DMS 273 (cell line): ENCODE measurements at regions not wholly inside any gene's neighbourhood (a gene's known extent, or its start where the extent isn't known, plus 50 kb on each side); places are given as distances from the start of the nearest gene placed in this dataset.
"Not testable (repeated sequence)": the region's sequence is repeated elsewhere in the genome, so short reads cannot be mapped to it uniquely, and the experiment has no call there.

Experiments used
- DNase-seq: peaks from one replicate; lab custom pipeline; 2025; ENCODE audit not compliant: unreplicated experiment; lab: John Stamatoyannopoulos, UW

DNA sequence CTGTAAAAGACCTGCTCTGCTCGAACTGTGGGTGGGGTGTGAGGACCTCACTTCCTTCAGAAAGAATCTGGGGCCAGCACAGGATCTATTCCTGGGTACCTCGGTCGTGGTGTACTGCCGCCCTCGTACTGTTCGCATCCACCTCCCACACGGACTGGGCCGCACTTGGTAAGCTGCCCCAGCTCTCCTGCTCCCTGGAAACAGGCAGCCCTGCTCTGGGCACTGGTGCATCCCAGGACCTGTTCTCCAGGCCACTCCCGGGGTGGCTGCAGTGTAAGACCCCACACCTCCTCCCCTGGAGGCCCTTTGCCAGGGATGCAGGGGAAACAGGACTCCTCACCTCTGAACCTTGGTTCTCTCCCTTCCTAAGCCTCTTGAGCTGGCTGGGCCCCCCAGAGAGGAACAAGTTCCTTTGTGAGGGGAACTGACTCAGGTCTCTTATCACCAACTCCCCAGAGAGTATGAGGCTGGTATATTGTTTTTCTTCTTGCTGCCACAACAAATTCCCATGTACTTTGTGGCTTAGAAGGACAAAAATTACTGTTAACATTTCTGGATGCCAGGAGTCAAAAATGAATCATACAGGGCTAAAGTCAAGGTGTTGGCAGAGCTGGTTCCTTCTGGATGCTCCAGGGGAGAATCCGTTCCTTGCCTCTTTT is 276.5 kb downstream of the NUAK1 start:
- no peak for DNase-seq

DNA sequence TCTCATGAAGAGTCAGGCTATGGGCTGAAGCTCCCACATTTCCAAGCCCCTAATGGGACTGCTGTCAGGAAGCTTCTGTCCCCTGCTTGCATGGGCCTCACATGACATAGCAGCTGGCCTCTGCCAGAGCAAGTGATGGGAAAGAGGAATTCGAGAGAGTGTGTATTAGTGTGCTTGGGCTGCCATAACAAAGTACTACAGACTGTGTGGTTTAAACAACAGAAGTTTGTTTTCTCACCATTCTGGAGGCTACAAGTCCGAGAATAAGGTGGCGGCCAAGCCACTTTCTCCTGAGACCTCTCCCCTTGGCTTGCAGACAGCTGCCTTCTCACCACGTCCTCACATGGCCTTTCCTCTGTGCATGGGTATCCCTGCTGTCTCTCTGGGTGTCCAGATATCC is 274.4 kb downstream of the NUAK1 start:
- DNase-seq, result no peak

DNA sequence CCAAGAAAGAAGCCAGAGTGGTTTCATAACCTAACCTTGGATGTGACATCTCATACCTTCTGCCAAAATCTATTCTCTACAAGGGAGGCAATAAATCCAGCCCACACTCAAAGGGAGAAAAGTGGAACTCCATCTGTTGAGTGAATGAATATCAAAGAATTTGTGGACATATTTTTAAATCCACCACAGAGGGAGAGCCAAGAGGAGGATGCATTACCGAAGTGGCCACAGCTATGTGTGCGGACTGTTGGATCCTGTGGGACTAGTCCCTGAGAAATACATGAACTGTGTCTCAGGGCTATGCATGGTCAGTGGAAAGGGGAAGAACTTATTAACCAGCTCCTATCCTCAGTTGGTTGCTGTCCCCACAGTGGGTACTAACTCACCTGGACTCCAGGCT is 273.9 kb downstream of the NUAK1 start:
- DNase-seq, result no peak

DNA sequence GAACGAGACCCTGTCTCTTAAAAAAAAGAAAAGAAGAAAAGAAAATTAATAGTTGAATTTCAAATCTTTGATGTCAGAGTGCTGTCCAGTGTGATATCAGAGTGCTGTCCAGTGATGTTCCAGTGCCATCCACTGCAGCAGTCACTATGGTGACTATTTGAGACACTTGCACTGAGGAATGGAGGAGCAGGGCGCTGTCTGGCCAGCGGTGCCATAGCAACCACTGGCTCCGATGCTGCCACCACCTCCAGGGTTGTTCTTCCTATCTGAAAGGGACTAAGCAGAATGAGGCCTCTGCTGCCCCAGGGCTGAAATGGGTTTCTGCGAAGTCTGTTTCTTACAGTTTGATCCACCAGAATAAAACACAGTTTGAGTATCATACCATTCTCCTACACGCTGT is 272.9 kb downstream of the NUAK1 start:
- DNase-seq, result no peak

DNA sequence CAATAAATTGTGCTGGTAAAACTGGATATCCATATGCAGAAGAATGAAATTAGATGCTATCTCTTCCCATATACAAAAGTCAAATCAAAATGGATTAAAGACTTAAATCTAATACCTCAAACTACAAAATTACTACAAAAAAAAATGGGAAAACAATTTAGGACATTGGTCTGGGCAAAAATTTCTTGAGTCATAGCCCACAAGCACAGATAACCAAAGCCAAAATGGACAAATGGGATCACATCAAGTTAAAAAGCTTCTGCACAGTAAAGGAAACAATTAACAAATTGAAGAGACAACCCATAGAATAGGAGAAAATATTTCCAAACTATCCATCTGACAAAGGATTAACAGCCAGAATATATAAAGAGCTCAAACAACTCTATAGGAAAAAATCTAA is 264.6 kb downstream of the NUAK1 start:
- no peak for DNase-seq

DNA sequence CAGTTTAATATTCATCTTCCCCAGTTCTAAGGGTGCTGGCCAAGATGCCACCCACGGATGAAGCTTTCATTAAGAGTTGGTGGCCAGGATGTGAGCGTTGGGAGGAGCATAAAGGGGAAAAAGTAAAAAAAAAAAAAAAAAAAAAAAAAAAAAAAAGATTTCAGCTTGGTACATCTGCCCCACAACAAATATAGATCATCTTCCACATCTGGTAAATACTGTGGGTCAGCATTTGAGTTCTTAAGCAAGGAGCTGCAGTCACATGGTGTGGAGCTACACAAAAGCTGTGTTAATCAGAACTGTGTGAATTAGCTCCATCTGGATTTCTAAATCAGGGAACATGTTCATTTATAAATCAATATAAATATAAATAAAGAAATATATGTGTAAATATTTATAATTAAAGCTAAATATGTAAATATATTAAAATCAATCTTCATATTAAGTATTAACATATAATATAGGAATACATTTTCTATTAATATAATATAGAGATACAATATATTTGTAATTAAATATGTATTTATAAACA is 262.3 kb downstream of the NUAK1 start:
- DNase-seq, result no peak

DNA sequence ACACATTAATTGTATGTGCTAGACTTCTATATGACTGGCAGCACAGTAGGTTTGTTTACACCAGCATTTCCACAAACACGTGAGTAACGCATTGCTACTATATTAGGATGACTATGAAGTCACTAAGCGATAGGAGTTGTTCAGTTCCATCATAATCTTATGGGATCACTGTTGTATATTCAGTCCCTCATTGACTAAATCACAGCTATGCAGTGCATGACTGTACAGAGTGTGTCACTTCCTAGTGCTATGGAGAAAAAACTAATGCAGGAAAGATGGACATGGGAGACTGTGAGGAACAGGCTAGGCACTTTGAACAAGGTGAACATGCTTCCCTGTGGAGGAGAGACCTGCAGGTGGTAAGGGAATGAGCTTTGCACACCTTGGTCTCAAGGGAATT is 259.8 kb downstream of the NUAK1 start:
- no peak for DNase-seq

DNA sequence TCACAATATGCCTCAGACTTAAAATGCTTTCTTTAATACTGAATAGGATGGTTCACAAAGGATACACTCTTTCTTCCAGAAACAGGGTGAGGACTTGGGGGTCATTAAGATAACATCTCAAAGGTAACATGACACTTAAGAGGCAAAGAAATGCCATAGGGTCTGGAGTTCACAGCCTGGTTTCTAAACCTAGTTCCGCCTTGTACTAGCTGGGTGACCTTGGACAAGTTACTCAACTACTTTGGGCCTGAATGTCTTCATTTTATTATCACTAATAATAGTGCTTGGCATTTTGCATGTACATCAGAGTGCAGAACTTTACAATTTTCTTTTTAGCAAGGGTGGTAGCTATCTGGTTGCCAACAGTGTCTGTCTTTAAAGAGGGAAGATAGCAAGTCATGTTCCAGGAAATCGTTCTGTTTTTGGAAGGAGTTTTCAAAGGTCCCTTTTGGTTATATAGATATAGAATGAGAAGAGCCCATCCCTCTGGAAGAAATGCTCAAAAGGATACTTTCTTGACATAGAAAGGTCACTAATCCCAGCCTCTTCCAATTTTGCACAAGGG is 257.8 kb downstream of the NUAK1 start:
- no peak for DNase-seq

DNA sequence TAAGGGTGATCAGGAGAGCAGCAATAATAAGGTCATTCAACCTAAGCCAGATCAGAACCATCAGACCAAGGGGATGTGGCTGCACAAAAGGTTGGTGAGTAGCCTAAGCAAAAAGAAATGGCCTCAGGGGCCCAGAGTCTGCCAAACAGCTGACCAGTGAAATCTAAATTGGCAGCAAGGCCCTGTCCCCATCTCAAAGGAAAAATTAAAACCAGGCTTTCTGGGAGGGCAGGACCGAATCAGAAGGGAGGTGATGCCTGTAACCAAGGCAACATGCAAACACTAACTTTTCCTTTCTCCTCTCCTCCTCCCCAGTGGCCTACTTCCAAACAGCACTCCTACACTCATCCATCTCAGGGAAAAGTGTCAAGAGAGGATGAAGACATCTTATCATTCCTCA is 256.4 kb downstream of the NUAK1 start:
- DNase-seq, result no peak

DNA sequence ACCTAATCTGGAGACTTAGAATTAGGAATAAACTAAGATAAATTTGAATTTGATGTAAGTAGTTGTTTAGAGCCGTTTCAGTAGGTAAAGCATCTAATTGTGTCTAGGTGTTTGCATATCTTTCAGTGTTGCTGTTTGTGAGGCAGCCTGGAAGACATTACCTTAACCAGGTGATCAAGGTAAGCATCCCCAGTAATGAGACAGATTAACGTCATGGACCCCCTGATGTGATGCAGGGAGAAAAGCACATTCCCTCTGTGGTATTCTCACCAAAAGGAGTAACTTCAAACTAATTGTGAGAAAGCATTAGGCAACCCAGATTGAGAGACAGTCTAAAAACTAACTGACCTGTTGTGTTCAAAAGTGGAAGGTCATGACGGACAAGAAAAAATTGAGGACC is 251.6 kb downstream of the NUAK1 start:
- DNase-seq, result no peak

DNA sequence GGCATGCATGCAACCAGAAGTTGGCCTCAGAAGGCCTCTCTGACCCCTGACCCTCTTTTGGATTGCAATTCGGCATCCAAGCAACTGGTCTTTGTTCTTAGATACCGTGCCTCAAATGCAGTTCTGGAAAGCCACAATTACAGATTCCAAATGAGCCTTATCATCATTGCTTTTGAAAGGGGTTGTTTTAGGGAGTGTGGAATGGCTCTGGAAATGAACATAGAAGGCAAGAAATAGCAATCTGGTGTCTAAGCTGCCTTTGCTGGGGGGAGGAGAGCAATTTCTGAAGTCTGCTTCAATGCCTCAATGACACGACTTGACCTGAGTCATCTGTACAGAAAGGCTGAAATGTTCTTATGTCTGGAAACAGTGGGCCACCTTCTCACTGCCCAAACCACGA is 250.1 kb downstream of the NUAK1 start:
- no peak for DNase-seq

DNA sequence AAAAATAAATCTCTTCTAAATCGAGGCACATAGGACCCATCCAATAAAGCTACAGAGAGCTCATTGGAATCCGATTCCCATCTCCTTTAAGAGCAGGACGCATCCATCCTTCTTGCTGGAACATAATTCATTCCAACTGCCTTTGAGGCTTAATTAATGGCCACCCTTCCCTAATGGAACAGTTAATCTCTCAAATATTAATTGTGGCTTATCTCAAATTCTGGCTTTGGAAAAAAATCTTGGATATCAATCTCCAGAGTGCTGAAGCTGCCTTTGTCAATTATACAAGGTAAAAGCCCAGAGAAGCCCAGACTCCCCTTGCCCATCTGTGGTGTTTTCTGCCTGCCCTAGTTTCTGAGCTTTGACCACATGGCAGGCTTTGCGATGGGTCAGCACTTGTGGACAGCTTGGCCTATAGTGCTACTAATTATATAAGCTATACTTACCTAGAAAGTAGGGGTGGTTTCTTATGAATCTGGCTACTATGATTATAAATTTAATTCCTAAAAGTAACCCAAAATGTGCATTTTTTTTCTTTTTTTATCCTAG is 246.3 kb downstream of the NUAK1 start:
- DNase-seq, result no peak

DNA sequence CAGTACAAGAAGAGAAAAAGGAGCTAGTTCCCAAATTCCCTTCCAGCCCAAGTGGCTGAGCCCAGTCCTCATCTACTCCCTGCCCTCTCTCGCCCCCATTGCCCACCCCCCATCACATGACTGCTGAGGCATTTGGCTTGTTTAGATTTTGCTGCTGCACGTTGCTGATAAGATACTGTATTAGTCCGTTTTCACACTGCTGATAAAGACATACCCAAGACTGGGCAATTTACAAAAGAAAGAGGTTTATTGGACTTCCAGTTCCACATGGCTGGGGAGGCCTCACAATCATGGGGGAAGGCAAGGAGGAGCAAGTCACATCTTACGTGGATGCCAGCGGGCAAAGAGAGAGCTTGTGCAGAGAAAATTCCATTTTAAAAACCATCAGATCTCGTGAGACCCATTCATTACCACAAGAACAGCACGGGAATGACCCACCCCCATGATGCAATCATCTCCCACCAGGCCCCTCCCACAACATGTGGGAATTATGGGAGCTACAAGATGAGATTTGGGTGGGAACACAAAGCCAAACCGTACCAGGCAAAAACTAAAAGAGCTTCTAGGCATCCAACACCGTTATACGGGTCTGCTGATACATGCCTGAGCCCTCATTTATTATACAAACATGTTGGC is 243.4 kb downstream of the NUAK1 start:
- DNase-seq, result not testable (repeated sequence)

DNA sequence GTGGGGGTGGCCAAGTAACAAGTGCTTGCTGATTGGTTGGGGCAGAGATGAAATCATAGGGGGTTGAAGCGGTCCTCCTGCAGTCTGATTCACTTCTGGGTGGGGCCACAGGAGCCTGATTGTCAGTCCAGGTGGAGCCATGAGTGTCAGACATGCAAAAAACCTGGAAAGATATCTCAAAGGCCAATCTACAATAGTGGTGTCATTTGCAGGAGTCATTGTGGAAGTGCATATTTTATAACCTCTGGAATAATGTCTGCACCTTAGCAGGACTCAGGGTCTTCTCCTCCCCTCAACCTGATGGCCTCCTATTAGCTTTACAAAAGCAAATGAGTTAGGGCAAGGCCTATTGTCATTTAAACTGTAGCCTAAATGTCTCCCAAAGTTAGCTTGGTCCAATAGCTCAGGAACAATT is 241.4 kb downstream of the NUAK1 start:
- DNase-seq, result no peak

DNA sequence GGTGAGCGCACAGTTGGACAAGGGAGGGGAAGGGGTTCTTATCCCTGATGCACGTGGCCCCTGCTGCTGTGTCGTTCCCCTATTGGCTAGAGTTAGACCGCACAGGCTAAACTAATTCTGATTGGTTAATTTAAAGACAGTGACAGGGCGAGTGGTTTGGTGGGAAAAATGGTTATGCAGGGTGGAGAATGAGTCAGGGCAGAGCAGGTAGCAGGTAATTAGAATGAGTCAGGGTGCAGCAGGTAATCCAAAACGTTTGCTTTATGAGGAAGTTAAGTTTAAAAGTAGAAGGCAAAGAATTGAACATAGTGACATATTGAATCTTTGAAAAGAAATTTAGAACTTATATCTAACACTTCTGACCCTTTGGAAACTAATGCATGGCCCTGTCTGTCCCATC is 240.5 kb downstream of the NUAK1 start:
- DNase-seq, result not testable (repeated sequence)

DNA sequence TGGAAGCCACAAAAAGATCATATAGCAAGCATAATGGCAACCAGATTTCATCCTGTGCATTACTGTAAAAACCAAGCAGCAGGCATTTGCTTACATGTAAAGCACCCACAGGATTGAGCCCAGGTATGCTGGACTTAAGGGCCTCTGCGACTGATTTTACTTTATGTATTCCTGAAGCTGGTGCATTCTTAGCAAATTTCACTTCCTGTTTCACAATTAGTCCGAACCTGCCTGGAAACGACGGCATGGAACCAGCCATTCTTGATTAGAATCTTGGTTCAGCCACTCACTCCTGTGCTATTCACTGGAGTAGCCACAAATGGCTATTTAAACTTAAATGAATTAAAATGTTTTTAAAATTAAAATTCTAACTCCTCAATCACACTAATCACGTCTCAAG is 239.2 kb downstream of the NUAK1 start:
- DNase-seq, result no peak

DNA sequence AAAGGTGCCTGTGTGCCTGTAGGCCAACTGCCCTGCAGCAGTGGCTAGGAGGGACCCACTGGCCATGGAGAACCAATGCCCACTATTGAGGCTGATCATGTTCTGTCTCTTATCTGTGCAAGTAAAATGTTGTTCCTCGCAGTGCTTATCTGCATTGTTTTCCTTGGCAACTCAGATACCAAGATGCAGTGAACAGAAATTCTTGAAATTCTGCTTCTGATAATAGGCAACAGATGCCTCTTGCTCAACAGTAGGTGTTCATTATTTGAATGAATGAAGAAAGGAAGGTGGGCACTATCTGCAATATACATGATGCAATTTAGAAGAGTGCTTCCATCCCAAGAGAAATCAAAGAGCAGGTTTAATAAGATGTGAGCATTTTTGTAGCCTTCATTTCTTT is 232.2 kb downstream of the NUAK1 start:
- no peak for DNase-seq

DNA sequence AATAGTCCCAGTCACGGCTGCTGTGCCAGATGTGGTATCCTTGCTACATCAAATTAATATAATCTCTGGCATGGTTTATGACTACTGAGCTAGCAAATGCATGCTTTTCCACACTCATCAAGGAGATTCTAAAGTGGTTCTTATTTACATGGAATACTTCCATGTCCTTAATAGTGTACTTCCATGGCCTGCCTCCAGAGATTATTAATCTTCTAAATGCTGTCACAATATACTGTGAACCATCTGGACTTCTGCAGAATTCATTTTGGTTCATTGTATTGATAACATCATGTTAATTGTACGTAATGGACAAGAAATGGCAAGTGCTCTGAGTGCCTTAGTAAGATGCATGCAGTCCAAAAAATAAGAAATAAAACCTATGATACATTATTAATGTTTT is 230.8 kb downstream of the NUAK1 start:
- peak; percentile 3 for DNase-seq

DNA sequence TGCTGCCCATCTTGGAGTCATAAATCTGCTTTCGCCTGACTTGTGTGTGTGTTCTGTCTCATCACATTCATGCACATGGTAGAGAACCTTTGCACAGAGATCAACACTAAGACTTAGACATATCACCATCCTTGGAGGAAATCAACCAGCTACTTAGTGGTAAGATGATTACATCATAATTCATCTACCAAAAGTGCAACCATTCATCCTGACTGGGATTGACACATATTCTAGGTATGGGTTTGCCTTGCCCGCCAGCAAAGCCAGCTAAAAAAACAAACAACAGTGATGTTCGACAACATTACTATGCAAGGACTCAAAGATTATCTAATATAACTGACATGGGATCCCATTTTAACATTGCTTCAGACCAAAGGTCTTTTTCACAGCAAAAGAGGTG is 228.7 kb downstream of the NUAK1 start:
- no peak for DNase-seq

DNA sequence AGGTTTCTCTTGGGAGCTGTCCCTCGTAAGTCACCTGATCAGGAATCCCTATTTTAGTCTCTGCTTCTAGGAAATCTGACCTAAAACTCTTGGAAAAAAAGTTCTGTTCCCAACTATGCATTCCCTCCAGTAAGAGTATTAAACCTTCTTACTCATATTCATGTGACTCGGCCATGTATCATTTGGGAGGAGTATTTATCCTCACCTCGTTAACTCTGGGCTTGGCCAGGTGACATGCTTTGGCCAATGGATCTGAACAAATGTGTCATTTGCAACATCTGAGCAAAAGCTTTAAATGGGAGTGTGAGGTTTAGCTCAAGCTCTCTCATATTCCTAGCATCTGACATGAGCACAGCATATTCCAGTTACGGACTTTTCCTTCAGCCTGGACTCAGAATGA is 226.8 kb downstream of the NUAK1 start:
- no peak for DNase-seq

DNA sequence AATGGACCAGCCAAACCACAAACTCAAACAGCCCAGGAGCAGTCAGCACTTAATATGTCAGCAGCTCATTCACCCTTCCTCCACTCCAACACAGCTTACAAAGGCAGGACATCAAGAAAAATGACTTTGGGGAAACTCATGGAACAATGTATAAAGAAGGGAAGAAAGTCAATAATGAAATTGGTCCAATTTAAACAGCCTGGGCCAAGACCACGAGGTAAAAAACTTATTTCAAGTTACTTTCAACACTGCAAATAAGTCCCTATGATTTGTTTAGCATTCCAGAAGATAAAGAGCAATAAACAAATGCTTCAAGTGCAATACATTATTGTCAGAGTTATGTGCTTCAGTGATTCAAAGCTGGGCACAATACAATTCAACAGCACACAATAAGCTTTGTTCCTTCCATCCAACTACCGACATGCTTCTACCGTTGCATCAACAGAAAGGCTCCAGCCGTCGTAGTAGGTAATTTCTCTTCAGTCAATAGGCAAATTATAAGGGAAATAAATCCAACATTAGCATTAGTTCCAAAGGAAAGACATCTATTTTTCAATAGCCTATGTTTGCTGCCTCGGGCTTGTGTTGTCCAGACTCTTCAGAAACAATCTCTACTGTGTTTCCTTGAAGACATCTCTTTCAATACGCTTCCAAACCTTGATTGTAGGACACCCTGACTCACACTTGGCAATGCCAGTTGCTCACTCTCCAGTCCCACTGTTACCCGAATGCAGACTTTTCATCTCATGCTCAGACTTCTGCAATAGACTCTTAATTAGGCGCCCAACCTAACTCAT is 225.7 kb downstream of the NUAK1 start:
- DNase-seq, result no peak
